ENCODE measurements at regions not wholly inside any gene's neighbourhood (a gene's known extent, or its start where the extent isn't known, plus 50 kb on each side); places are given as distances from the start of the nearest gene placed in this dataset.
"Not testable (repeated sequence)": the region's sequence is repeated elsewhere in the genome, so short reads cannot be mapped to it uniquely, and the experiment has no call there.

GRCh38 chr2:62410926-62411456 lies 95.0 kb downstream of the TMEM17 start:
- no peak for DNase-seq

GRCh38 chr2:62410015-62410453 lies 96.0 kb downstream of the TMEM17 start:
- DNase-seq = peak in 3 of 4 experiments; percentile 19 to 58 (median 21)

- DNase-seq = peak in 3 of 4 experiments; percentile 20 to 54 (median 36)
These were observed 96.6 kb downstream of the TMEM17 start for GRCh38 chr2:62409442-62409841.

- DNase-seq = no peak
These were observed 97.7 kb downstream of the TMEM17 start for GRCh38 chr2:62408241-62408677.

GRCh38 chr2:62407838-62408237 lies 98.2 kb downstream of the TMEM17 start:
- DNase-seq = no peak

GRCh38 chr2:62407401-62407800 lies 98.6 kb downstream of the TMEM17 start:
- peak in 1 of 4 experiments; percentile 6 for DNase-seq

GRCh38 chr2:62406573-62407043 lies 99.4 kb downstream of the TMEM17 start:
- DNase-seq = peak; percentile 89 to 97 (median 92)

GRCh38 chr2:62404913-62405312 lies 101.1 kb downstream of the TMEM17 start:
- DNase-seq = peak; percentile 54 to 86 (median 77)

GRCh38 chr2:62402156-62402555 lies 103.8 kb downstream of the TMEM17 start:
- DNase-seq = no peak

GRCh38 chr2:62398356-62398755 lies 107.6 kb downstream of the TMEM17 start:
- DNase-seq = peak in 3 of 4 experiments; percentile 8 to 47 (median 30)

- DNase-seq = no peak
These were observed 109.1 kb downstream of the TMEM17 start for GRCh38 chr2:62396880-62397279.

- no peak for DNase-seq
These were observed 112.7 kb downstream of the TMEM17 start for GRCh38 chr2:62393293-62393692.

- peak; percentile 40 to 74 (median 55) for DNase-seq
These were observed 114.3 kb downstream of the TMEM17 start for GRCh38 chr2:62391696-62392095.

- DNase-seq = not testable (repeated sequence)
These were observed 119.6 kb downstream of the TMEM17 start for GRCh38 chr2:62386378-62386777.

GRCh38 chr2:62383846-62384245 lies 122.1 kb downstream of the TMEM17 start:
- no peak for DNase-seq

- no peak for DNase-seq
These were observed 123.2 kb downstream of the TMEM17 start for GRCh38 chr2:62382757-62383156.

GRCh38 chr2:62382122-62382521 lies 123.9 kb downstream of the TMEM17 start:
- no peak for DNase-seq

- peak; percentile 29 to 61 (median 42) for DNase-seq
These were observed 124.3 kb downstream of the TMEM17 start for GRCh38 chr2:62381656-62382055.

GRCh38 chr2:62379566-62379965 lies 126.4 kb downstream of the TMEM17 start:
- DNase-seq = peak; percentile 5 to 28 (median 22)

- no peak for DNase-seq
These were observed 130.9 kb downstream of the TMEM17 start for GRCh38 chr2:62375113-62375420.

- DNase-seq = no peak
These were observed 131.5 kb downstream of the TMEM17 start for GRCh38 chr2:62374301-62375112.

GRCh38 chr2:62372824-62373223 lies 133.2 kb downstream of the TMEM17 start:
- no peak for DNase-seq

GRCh38 chr2:62370321-62371250 lies 135.4 kb downstream of the TMEM17 start:
- DNase-seq = peak; percentile 21 to 59 (median 42)
